ENCODE measurements at regions not wholly inside any gene's neighbourhood (a gene's known extent, or its start where the extent isn't known, plus 50 kb on each side); places are given as distances from the start of the nearest gene placed in this dataset.

- CTCF ChIA-PET = interaction anchor here (1.1 kb wide), 1 partner anchor 59 kb away, joined by 3 read pairs; no protein-coding TSS in a partner anchor
- POLR2A ChIA-PET = no interaction called here
- Mint-ChIP-seq H3K27me3 (no peaks in the 10 kb centered on the region), H3K4me3 (no peak overlapping the region), H3K9me3 (peaks cover 8% of the 10 kb centered on the region), H3K27ac (no peak overlapping the region), H3K36me3 (no peaks in the 10 kb centered on the region), H3K4me1 (ENCODE audit: low read depth) (no peaks in the 10 kb centered on the region)
- no peak for DNase-seq
- intact Hi-C loops (cut with micrococcal nuclease) = no loop called here
These were observed 234.8 kb upstream of the WWC1 start for GRCh38 chr5:168056499-168057182.

- Mint-ChIP-seq H3K4me1 (ENCODE audit: low read depth) (no peaks in the 10 kb centered on the region), H3K27ac (no peak overlapping the region)
- intact Hi-C loops (cut with micrococcal nuclease) = no loop called here
These were observed 233.5 kb upstream of the WWC1 start for GRCh38 chr5:168057905-168058304.

GRCh38 chr5:168059131-168059530, 232.3 kb upstream of the WWC1 start:
- H3K4me3 Mint-ChIP-seq = no peak overlapping the region

More at GRCh38 chr5:168057905-168058304, 233.5 kb upstream of the WWC1 start:
- H3K4me3 Mint-ChIP-seq = no peak overlapping the region
- no peak for DNase-seq
- POLR2A ChIA-PET = no interaction called here
- no peaks in the 10 kb centered on the region for H3K36me3 Mint-ChIP-seq
- peaks cover 5% of the 10 kb centered on the region for H3K27me3 Mint-ChIP-seq
- H3K9me3 Mint-ChIP-seq = peaks cover 8% of the 10 kb centered on the region
- CTCF ChIA-PET = no interaction called here

GRCh38 chr5:168062239-168062638, 229.2 kb upstream of the WWC1 start:
- DNase-seq = no peak
- Mint-ChIP-seq H3K9me3 (peaks cover 8% of the 10 kb centered on the region), H3K27me3 (peaks cover 5% of the 10 kb centered on the region), H3K36me3 (no peaks in the 10 kb centered on the region), H3K27ac (no peak overlapping the region), H3K4me1 (ENCODE audit: low read depth) (no peaks in the 10 kb centered on the region), H3K4me3 (no peak overlapping the region)
- POLR2A ChIA-PET = no interaction called here
- intact Hi-C loops (cut with micrococcal nuclease) = no loop called here
- CTCF ChIA-PET = no interaction called here

More at GRCh38 chr5:168059131-168059530, 232.3 kb upstream of the WWC1 start:
- Mint-ChIP-seq H3K4me1 (ENCODE audit: low read depth) (no peaks in the 10 kb centered on the region), H3K9me3 (peaks cover 8% of the 10 kb centered on the region), H3K36me3 (no peaks in the 10 kb centered on the region), H3K27ac (no peak overlapping the region), H3K27me3 (peaks cover 5% of the 10 kb centered on the region)
- ChIA-PET CTCF (interaction anchor here (0.7 kb wide), 1 partner anchor 55 kb away, joined by 3 read pairs; no protein-coding TSS in a partner anchor), POLR2A (no interaction called here)
- no peak for DNase-seq
- intact Hi-C loops (cut with micrococcal nuclease) = no loop called here

- POLR2A ChIA-PET = no interaction called here
- no peaks in the 10 kb centered on the region for H3K9me3 Mint-ChIP-seq
- intact Hi-C loops (cut with micrococcal nuclease) = no loop called here
- H3K36me3 Mint-ChIP-seq = no peaks in the 10 kb centered on the region
- H3K27me3 Mint-ChIP-seq = peaks cover 8% of the 10 kb centered on the region
- no peak overlapping the region for H3K4me3 Mint-ChIP-seq
- CTCF ChIA-PET = no interaction called here
- no peak for DNase-seq
- H3K4me1 Mint-ChIP-seq (ENCODE audit: low read depth) = no peaks in the 10 kb centered on the region
- no peak overlapping the region for H3K27ac Mint-ChIP-seq
These were observed 227.0 kb upstream of the WWC1 start for GRCh38 chr5:168064457-168064856.

- H3K36me3 Mint-ChIP-seq = no peaks in the 10 kb centered on the region
- POLR2A ChIA-PET = no interaction called here
- no peak for DNase-seq
- intact Hi-C loops (cut with micrococcal nuclease) = no loop called here
- CTCF ChIA-PET = no interaction called here
- no peak overlapping the region for H3K4me3 Mint-ChIP-seq
- H3K4me1 Mint-ChIP-seq (ENCODE audit: low read depth) = no peaks in the 10 kb centered on the region
- H3K27me3 Mint-ChIP-seq = peaks cover 10% of the 10 kb centered on the region
- H3K9me3 Mint-ChIP-seq = no peaks in the 10 kb centered on the region
- no peak overlapping the region for H3K27ac Mint-ChIP-seq
These were observed 226.4 kb upstream of the WWC1 start for GRCh38 chr5:168064933-168065622.

- intact Hi-C loops (cut with micrococcal nuclease) = no loop called here
- no peak for DNase-seq
- H3K27me3 Mint-ChIP-seq = peaks cover 10% of the 10 kb centered on the region
- H3K4me3 Mint-ChIP-seq = no peak overlapping the region
- H3K4me1 Mint-ChIP-seq (ENCODE audit: low read depth) = no peaks in the 10 kb centered on the region
- POLR2A ChIA-PET = no interaction called here
- no peaks in the 10 kb centered on the region for H3K36me3 Mint-ChIP-seq
- CTCF ChIA-PET = no interaction called here
- H3K9me3 Mint-ChIP-seq = no peaks in the 10 kb centered on the region
- H3K27ac Mint-ChIP-seq = no peak overlapping the region
These were observed 224.8 kb upstream of the WWC1 start for GRCh38 chr5:168066536-168067208.

- H3K27me3 Mint-ChIP-seq = peaks cover 6% of the 10 kb centered on the region
- H3K4me1 Mint-ChIP-seq (ENCODE audit: low read depth) = peaks cover 3% of the 10 kb centered on the region
- intact Hi-C loops (cut with micrococcal nuclease) = no loop called here
- ChIA-PET POLR2A (no interaction called here), CTCF (no interaction called here)
- H3K4me3 Mint-ChIP-seq = no peak overlapping the region
- no peaks in the 10 kb centered on the region for H3K36me3 Mint-ChIP-seq
- no peaks in the 10 kb centered on the region for H3K9me3 Mint-ChIP-seq
- DNase-seq = no peak
- H3K27ac Mint-ChIP-seq = no peak overlapping the region
These were observed 220.7 kb upstream of the WWC1 start for GRCh38 chr5:168070761-168071160.

- Mint-ChIP-seq H3K4me3 (no peak overlapping the region), H3K27me3 (peaks cover 6% of the 10 kb centered on the region), H3K27ac (no peak overlapping the region), H3K36me3 (no peaks in the 10 kb centered on the region), H3K4me1 (ENCODE audit: low read depth) (peaks cover 3% of the 10 kb centered on the region), H3K9me3 (no peaks in the 10 kb centered on the region)
- ChIA-PET POLR2A (no interaction called here), CTCF (no interaction called here)
- intact Hi-C loops (cut with micrococcal nuclease) = no loop called here
- DNase-seq = no peak
These were observed 218.8 kb upstream of the WWC1 start for GRCh38 chr5:168072665-168073064.

GRCh38 chr5:168073311-168073710, 218.1 kb upstream of the WWC1 start:
- no peaks in the 10 kb centered on the region for H3K9me3 Mint-ChIP-seq
- no peak overlapping the region for H3K4me3 Mint-ChIP-seq
- H3K4me1 Mint-ChIP-seq (ENCODE audit: low read depth) = peaks cover 3% of the 10 kb centered on the region
- no peak for DNase-seq
- intact Hi-C loops (cut with micrococcal nuclease) = no loop called here
- ChIA-PET POLR2A (no interaction called here), CTCF (no interaction called here)
- peaks cover 6% of the 10 kb centered on the region for H3K27me3 Mint-ChIP-seq
- no peak overlapping the region for H3K27ac Mint-ChIP-seq
- no peaks in the 10 kb centered on the region for H3K36me3 Mint-ChIP-seq

GRCh38 chr5:168073991-168074800, 217.2 kb upstream of the WWC1 start:
- Mint-ChIP-seq H3K4me3 (no peak overlapping the region), H3K4me1 (ENCODE audit: low read depth) (peaks cover 3% of the 10 kb centered on the region), H3K27me3 (peaks cover 5% of the 10 kb centered on the region), H3K27ac (no peak overlapping the region), H3K36me3 (no peaks in the 10 kb centered on the region), H3K9me3 (no peaks in the 10 kb centered on the region)
- ChIA-PET POLR2A (no interaction called here), CTCF (no interaction called here)
- intact Hi-C loops (cut with micrococcal nuclease) = no loop called here
- DNase-seq = no peak

- Mint-ChIP-seq H3K27ac (no peak overlapping the region), H3K36me3 (no peaks in the 10 kb centered on the region), H3K27me3 (no peaks in the 10 kb centered on the region), H3K4me3 (no peak overlapping the region), H3K9me3 (no peaks in the 10 kb centered on the region), H3K4me1 (ENCODE audit: low read depth) (peaks cover 3% of the 10 kb centered on the region)
- POLR2A ChIA-PET = no interaction called here
- CTCF ChIA-PET = no interaction called here
- intact Hi-C loops (cut with micrococcal nuclease) = no loop called here
- no peak for DNase-seq
These were observed 216.1 kb upstream of the WWC1 start for GRCh38 chr5:168075387-168075786.
